HEK293T (cell line): ENCODE measurements at regions not wholly inside any gene's neighbourhood (a gene's known extent, or its start where the extent isn't known, plus 50 kb on each side); places are given as distances from the start of the nearest gene placed in this dataset.

ENCODE experiments used
- CTCF ChIA-PET: fragments of 350-600 bp; formaldehyde crosslinking; extraction: SDS; loops from one replicate; lab custom pipeline; 2021; ENCODE audit warnings: antibody characterized with exemption, inconsistent platforms; lab: Yijun Ruan, JAX
- POLR2A ChIA-PET: fragments of 350-600 bp; formaldehyde crosslinking; extraction: SDS; loops from one replicate; lab custom pipeline; 2020; ENCODE audit warnings: antibody characterized with exemption, inconsistent platforms; lab: Yijun Ruan, JAX
- DNase-seq: peaks from one replicate; pipeline ENCODE4 v3.0.0; 2012; ENCODE audit warnings: mixed read lengths; ENCODE audit errors: extremely low spot score
- ARNT ChIP-seq: fragments of 450-650 bp; IDR thresholded peaks from 2 replicates; pipeline ENCODE4 v1.6.1; 2017; ENCODE audit warnings: mild to moderate bottlenecking
- BHLHE40 ChIP-seq: fragments of 450-650 bp; IDR thresholded peaks from 2 replicates; pipeline ENCODE4 v1.6.1; 2016; ENCODE audit warnings: mild to moderate bottlenecking, moderate library complexity, borderline replicate concordance
- CTBP1 ChIP-seq: fragments of 450-650 bp; IDR thresholded peaks from 2 replicates; pipeline ENCODE4 v1.6.1; 2016; ENCODE audit warnings: borderline replicate concordance
- ELF4 ChIP-seq: fragments of 450-650 bp; IDR thresholded peaks from 2 replicates; pipeline ENCODE4 v1.6.1; 2017; ENCODE audit warnings: antibody characterized with exemption
- FOXA1 ChIP-seq: fragments of 450-650 bp; IDR thresholded peaks from 2 replicates; pipeline ENCODE4 v1.6.1; 2016; ENCODE audit warnings: mild to moderate bottlenecking
- FOXK2 ChIP-seq: fragments of 450-650 bp; IDR thresholded peaks from 2 replicates; pipeline ENCODE4 v1.6.1; 2016; ENCODE audit warnings: mild to moderate bottlenecking
- FOXM1 ChIP-seq: fragments of 450-650 bp; IDR thresholded peaks from 2 replicates; pipeline ENCODE4 v1.6.1; 2017; ENCODE audit warnings: mild to moderate bottlenecking, borderline replicate concordance
- HDGF ChIP-seq: fragments of 450-650 bp; IDR thresholded peaks from 2 replicates; pipeline ENCODE4 v1.6.1; 2017; ENCODE audit warnings: antibody characterized with exemption, borderline replicate concordance
- L3MBTL2 ChIP-seq: fragments of 450-650 bp; conservative IDR thresholded peaks from 2 replicates; pipeline ENCODE4 v1.6.1; 2016; ENCODE audit warnings: mild to moderate bottlenecking
- LEF1 ChIP-seq: fragments of 450-650 bp; IDR thresholded peaks from 2 replicates; pipeline ENCODE4 v1.6.1; 2017; ENCODE audit warnings: mild to moderate bottlenecking, borderline replicate concordance
- NFRKB ChIP-seq: fragments of 450-650 bp; IDR thresholded peaks from 2 replicates; pipeline ENCODE4 v1.6.1; 2016; ENCODE audit warnings: mild to moderate bottlenecking, moderate library complexity
- PKNOX1 ChIP-seq: fragments of 450-650 bp; IDR thresholded peaks from 2 replicates; pipeline ENCODE4 v1.6.1; 2016
- SP1 ChIP-seq: fragments of 450-650 bp; IDR thresholded peaks from 2 replicates; pipeline ENCODE4 v1.6.1; 2017
- SUZ12 ChIP-seq: fragments of 450-650 bp; IDR thresholded peaks from 2 replicates; pipeline ENCODE4 v1.6.1; 2016; ENCODE audit warnings: mild to moderate bottlenecking
- TARDBP ChIP-seq: fragments of 450-650 bp; IDR thresholded peaks from 2 replicates; pipeline ENCODE4 v1.6.1; 2016
- ZNF384 ChIP-seq: fragments of 450-650 bp; IDR thresholded peaks from 2 replicates; pipeline ENCODE4 v1.6.1; 2016

- no peak for TF ChIP-seq BHLHE40
- no peak for TF ChIP-seq PKNOX1
- no peak for TF ChIP-seq FOXK2
- no peak for TF ChIP-seq TARDBP
- TF ChIP-seq FOXM1: no peak
- no peak for TF ChIP-seq L3MBTL2
- no peak for TF ChIP-seq ELF4
- no peak for TF ChIP-seq SUZ12
- TF ChIP-seq SP1: no peak
- CTCF ChIA-PET: no interaction called here
- POLR2A ChIA-PET: no interaction called here
- DNase-seq: no peak
Measured at GRCh38 chr5:28743025-28743715, 1704.8 kb upstream of the CDH9 start.

GRCh38 chr5:28737682-28738081 lies 1699.3 kb upstream of the CDH9 start:
- TF ChIP-seq HDGF (no peak), ZNF384 (no peak), FOXM1 (no peak), CTBP1 (no peak), SUZ12 (no peak), PKNOX1 (no peak), FOXK2 (no peak), ELF4 (no peak), ARNT (no peak), SP1 (no peak), FOXA1 (no peak), LEF1 (no peak), BHLHE40 (no peak), L3MBTL2 (no peak), NFRKB (no peak), TARDBP (no peak)
- ChIA-PET CTCF (no interaction called here), POLR2A (no interaction called here)
- DNase-seq: no peak

DNA sequence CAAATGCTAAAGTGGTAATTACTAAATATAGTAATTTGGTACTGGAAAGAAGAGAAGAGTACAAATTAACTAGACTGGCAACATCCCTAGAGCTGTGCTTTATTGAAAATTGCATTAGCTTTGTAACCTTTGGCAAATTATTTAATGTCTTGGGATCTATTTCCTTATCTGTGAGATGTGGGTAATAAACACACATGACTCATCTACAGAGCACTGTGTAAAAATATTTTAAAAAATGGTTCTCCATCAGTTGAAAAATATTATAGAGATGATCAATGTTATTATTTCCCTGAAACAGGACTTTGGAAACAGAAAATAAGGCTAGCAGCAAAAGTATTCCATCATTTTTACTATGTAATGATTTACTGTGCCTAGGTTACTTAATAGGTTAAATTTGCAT lies 1698.8 kb upstream of the CDH9 start:
- CTCF ChIA-PET: no interaction called here
- POLR2A ChIA-PET: no interaction called here

GRCh38 chr5:28734396-28734795 lies 1696.0 kb upstream of the CDH9 start:
- CTCF ChIA-PET: no interaction called here
- DNase-seq: no peak
- TF ChIP-seq LEF1 (no peak), L3MBTL2 (no peak), BHLHE40 (no peak), PKNOX1 (no peak), CTBP1 (no peak), HDGF (no peak), FOXM1 (no peak), ELF4 (no peak), FOXA1 (no peak), TARDBP (no peak), SP1 (no peak), ARNT (no peak), FOXK2 (no peak), SUZ12 (no peak), NFRKB (no peak), ZNF384 (no peak)
- POLR2A ChIA-PET: no interaction called here

More for the DNA sequence above, 1698.8 kb upstream of the CDH9 start:
- no peak for DNase-seq
- TF ChIP-seq SUZ12 (no peak), FOXA1 (no peak), BHLHE40 (no peak), HDGF (no peak), PKNOX1 (no peak), TARDBP (no peak), LEF1 (no peak), NFRKB (no peak), FOXK2 (no peak), FOXM1 (no peak)

GRCh38 chr5:28729067-28729466 lies 1690.7 kb upstream of the CDH9 start:
- DNase-seq: no peak
- CTCF ChIA-PET: no interaction called here
- TF ChIP-seq ARNT: no peak
- no peak for TF ChIP-seq ZNF384
- no peak for TF ChIP-seq SP1
- TF ChIP-seq L3MBTL2: no peak
- TF ChIP-seq LEF1: no peak
- no peak for TF ChIP-seq PKNOX1
- TF ChIP-seq FOXA1: no peak
- TF ChIP-seq FOXM1: no peak
- no peak for TF ChIP-seq NFRKB
- TF ChIP-seq CTBP1: no peak
- TF ChIP-seq ELF4: no peak
- no peak for TF ChIP-seq SUZ12
- TF ChIP-seq FOXK2: no peak
- no peak for TF ChIP-seq BHLHE40
- TF ChIP-seq TARDBP: no peak
- POLR2A ChIA-PET: no interaction called here
